Esophagus squamous epithelium (tissue), 5 donors: ENCODE measurements at regions not wholly inside any gene's neighbourhood (a gene's known extent, or its start where the extent isn't known, plus 50 kb on each side); places are given as distances from the start of the nearest gene placed in this dataset.

Source experiments
- DNase-seq: peaks from one replicate; lab custom pipeline; 2025; lab: John Stamatoyannopoulos, UW
- H3K27ac ChIP-seq, 4 donors: fragments of 200-600 bp; sonication (generic); one replicate each; pipeline ENCODE4 v1.5.1; 2016 to 2019; ENCODE audit warnings: mild to moderate bottlenecking in 1 of 4
- H3K27me3 ChIP-seq, 4 donors: fragments of 200-600 bp; sonication (generic); 1 replicate in 3 of 4; 2 replicates in 1 of 4; pipeline versions ENCODE4 v1.5.1 to v1.6.0; 2017 to 2021; ENCODE audit warnings: antibody characterized with exemption in 1 of 4
- H3K36me3 ChIP-seq, 3 donors: fragments of 200-600 bp; sonication (generic); one replicate each; pipeline ENCODE4 v1.5.1; 2016 to 2019
- H3K4me1 ChIP-seq, 3 donors: fragments of 200-600 bp; sonication (generic); one replicate each; pipeline ENCODE4 v1.5.1; 2017 to 2019
- H3K4me3 ChIP-seq, 4 donors: fragments of 200-600 bp; sonication (generic); 1 replicate in 3 of 4; 2 replicates in 1 of 4; pipeline ENCODE4 v1.5.1; 2016 to 2019; ENCODE audit warnings: mild to moderate bottlenecking in 2 of 4, moderate library complexity in 1 of 4
- H3K9me3 ChIP-seq, 3 donors: fragments of 200-600 bp; sonication (generic); one replicate each; pipeline ENCODE4 v1.5.1; 2016 to 2019
- CTCF ChIP-seq, 6 experiments: fragments of 450-650 bp in 4 of 6; fragments of 200-600 bp in 2 of 6; sonication (generic) in 2 of 6; IDR thresholded peaks; one replicate each; pipeline ENCODE4 v1.5.1; 2016 to 2019; ENCODE audit warnings: antibody characterized with exemption in 6 of 6, mild to moderate bottlenecking in 4 of 6, moderate library complexity in 4 of 6
- POLR2A ChIP-seq, 4 donors: fragments of 450-650 bp; IDR thresholded peaks; one replicate each; pipeline ENCODE4 v1.6.1; 2017; ENCODE audit warnings: antibody characterized with exemption in 4 of 4, mild to moderate bottlenecking in 4 of 4, moderate library complexity in 3 of 4
- WGBS, 2 donors: methylation state at CpG; one replicate each; pipeline ENCODE4 v1.1.5; 2018; 5-methylcytosine and 5-hydroxymethylcytosine counted together
- intact Hi-C: fragments of 100-400 bp; cut with DNase I; formaldehyde crosslinking; loops from one replicate; pipeline ENCODE4 v1.15.0; 2022
- donor health status: DM: yes; HTN: yes; CAD: no.

- TF ChIP-seq CTCF (IDR thresholded peaks at IDR 0.05) (no peak), POLR2A (IDR thresholded peaks at IDR 0.05) (no peak)
- no peak overlapping the region for H3K27ac ChIP-seq
- H3K27me3 ChIP-seq: no peaks in the 10 kb centered on the region
- H3K36me3 ChIP-seq: no peaks in the 10 kb centered on the region
- no peaks in the 10 kb centered on the region for H3K4me1 ChIP-seq
- no peak overlapping the region for H3K4me3 ChIP-seq
- no peaks in the 10 kb centered on the region for H3K9me3 ChIP-seq
- intact Hi-C loops: no loop called here
- 58 to 78% methylated on average over 7 to 10 of the region's 10 CpGs for WGBS, 2 donors
- DNase-seq: no peak
Measured at GRCh38 chr6:9335431-9335830, 900.1 kb upstream of the SLC35B3 start.

GRCh38 chr6:9334979-9335378, 899.6 kb upstream of the SLC35B3 start:
- intact Hi-C loops: no loop called here
- no peak for DNase-seq
- TF ChIP-seq POLR2A (IDR thresholded peaks at IDR 0.05) (no peak), CTCF (IDR thresholded peaks at IDR 0.05) (no peak)

GRCh38 chr6:9332241-9332780, 897.0 kb upstream of the SLC35B3 start:
- H3K4me3 ChIP-seq: no peak overlapping the region
- H3K36me3 ChIP-seq: no peaks in the 10 kb centered on the region
- no peak for DNase-seq
- H3K27ac ChIP-seq: no peak overlapping the region
- 80 to 86% methylated on average over 2 of the region's 2 CpGs for WGBS, 2 donors
- H3K4me1 ChIP-seq: no peaks in the 10 kb centered on the region
- H3K27me3 ChIP-seq: no peaks in the 10 kb centered on the region
- intact Hi-C loops: no loop called here
- H3K9me3 ChIP-seq: no peaks in the 10 kb centered on the region
- TF ChIP-seq CTCF (IDR thresholded peaks at IDR 0.05): no peak
- TF ChIP-seq POLR2A (IDR thresholded peaks at IDR 0.05): no peak

More at GRCh38 chr6:9334979-9335378, 899.6 kb upstream of the SLC35B3 start:
- H3K4me3 ChIP-seq: no peak overlapping the region
- no peaks in the 10 kb centered on the region for H3K4me1 ChIP-seq
- no peaks in the 10 kb centered on the region for H3K27me3 ChIP-seq
- H3K36me3 ChIP-seq: no peaks in the 10 kb centered on the region
- no peaks in the 10 kb centered on the region for H3K9me3 ChIP-seq
- H3K27ac ChIP-seq: no peak overlapping the region
- WGBS, 2 donors: 30 to 57% methylated on average over 3 of the region's 3 CpGs

GRCh38 chr6:9316831-9317230, 881.5 kb upstream of the SLC35B3 start:
- intact Hi-C loops: no loop called here
- Histone ChIP-seq H3K4me3 (no peak overlapping the region), H3K27me3 (no peaks in the 10 kb centered on the region), H3K9me3 (no peaks in the 10 kb centered on the region), H3K36me3 (no peaks in the 10 kb centered on the region), H3K27ac (no peak overlapping the region), H3K4me1 (no peaks in the 10 kb centered on the region)
- TF ChIP-seq CTCF (IDR thresholded peaks at IDR 0.05) (no peak), POLR2A (IDR thresholded peaks at IDR 0.05) (no peak)
- 76 to 83% methylated on average over 3 of the region's 3 CpGs for WGBS, 2 donors
- no peak for DNase-seq

GRCh38 chr6:9315966-9316650, 880.8 kb upstream of the SLC35B3 start:
- Histone ChIP-seq H3K4me3 (no peak overlapping the region), H3K9me3 (no peaks in the 10 kb centered on the region), H3K27ac (no peak overlapping the region), H3K4me1 (no peaks in the 10 kb centered on the region), H3K36me3 (no peaks in the 10 kb centered on the region), H3K27me3 (no peaks in the 10 kb centered on the region)
- no peak for DNase-seq
- intact Hi-C loops: no loop called here
- no peak for TF ChIP-seq CTCF (IDR thresholded peaks at IDR 0.05)
- TF ChIP-seq POLR2A (IDR thresholded peaks at IDR 0.05): no peak
- WGBS, 2 donors: 77 to 83% methylated on average over 4 of the region's 4 CpGs
